Stimulated activated CD4-positive, alpha-beta T cell treated with anti-CD3 and anti-CD28 coated beads, Interleukin-1b, Interleukin-23, amount 100 ng/mL, for 1 hour (primary cell): ENCODE measurements at regions not wholly inside any gene's neighbourhood (a gene's known extent, or its start where the extent isn't known, plus 50 kb on each side); places are given as distances from the start of the nearest gene placed in this dataset.

Source experiments
- DNase-seq, 2 donors: peaks; one replicate each; pipeline ENCODE4 v3.0.0-alpha.2; 2020; ENCODE audit warnings: low read depth in 2 of 2

DNA sequence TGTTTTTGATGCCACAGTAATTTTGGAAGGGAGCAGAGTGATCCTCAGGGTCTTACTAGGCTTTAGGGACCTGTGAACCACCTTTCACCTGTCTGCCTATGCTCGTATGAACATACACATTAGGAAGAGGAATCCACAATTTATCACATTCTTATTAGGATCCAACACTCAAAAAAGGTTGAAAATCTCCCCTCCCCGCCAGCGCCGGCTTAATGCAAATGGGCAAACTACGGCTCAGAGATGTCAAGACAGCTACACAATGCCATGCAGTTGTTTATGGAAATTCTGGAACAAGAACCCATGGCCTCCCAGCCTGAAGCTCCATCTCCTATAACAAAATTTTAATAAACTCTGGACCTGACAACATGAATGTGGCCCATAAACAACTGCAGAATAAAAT is 375.9 kb upstream of the ACVR2A start:
- DNase-seq = no peak

GRCh38 chr2:147468349-147468748 is 376.5 kb upstream of the ACVR2A start:
- DNase-seq = no peak

DNA sequence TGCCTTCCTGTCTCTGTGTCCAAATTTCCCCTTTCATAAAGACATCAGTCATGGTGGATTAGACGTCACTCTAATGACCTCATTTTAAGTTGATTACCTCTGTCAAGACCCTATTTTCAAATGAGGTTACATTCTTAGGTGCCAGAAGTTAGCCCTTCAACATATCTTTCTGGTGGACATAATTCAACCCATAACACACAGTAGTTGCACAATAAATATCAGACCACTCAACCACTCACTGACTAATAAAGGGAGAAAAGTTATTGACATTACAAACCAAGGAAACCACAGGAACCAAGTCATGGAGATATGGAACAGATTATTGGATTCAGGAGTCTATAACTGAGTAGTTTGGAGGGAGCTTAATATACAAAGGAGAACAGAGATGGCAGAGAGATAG is 377.4 kb upstream of the ACVR2A start:
- DNase-seq = no peak

GRCh38 chr2:147464737-147465357 is 380.0 kb upstream of the ACVR2A start:
- DNase-seq = no peak

DNA sequence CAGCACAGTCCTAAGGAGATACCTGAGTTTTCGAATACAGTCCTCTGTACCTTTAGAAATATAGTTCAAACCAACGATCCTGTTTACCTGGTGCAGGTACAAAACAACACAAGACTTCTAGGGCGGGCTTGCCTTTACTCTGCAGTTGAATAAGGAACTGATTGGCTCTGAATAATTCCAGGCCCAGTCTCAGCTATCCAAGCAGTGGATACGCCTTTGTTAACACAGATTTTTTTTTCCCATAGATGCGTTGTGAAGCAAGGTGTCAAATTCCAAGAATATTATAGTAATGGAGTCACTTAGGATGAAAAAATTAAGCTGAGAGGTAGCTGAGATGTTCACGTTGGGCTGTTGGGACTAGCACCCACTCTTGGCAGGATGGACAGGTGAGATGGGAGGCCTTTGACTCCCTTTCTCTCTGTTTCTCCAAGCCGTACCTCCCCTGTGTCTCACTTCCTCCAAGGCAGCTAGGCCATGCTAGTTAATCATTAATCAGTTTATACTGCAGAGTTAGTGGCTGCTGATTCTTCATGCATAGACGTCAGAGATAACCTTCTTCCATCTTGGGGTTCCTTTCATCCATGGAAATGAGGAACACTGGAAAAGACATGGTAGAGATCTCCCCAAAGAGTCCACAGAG is 380.8 kb upstream of the ACVR2A start:
- no peak for DNase-seq

GRCh38 chr2:147460155-147460554 is 384.7 kb upstream of the ACVR2A start:
- DNase-seq = no peak

DNA sequence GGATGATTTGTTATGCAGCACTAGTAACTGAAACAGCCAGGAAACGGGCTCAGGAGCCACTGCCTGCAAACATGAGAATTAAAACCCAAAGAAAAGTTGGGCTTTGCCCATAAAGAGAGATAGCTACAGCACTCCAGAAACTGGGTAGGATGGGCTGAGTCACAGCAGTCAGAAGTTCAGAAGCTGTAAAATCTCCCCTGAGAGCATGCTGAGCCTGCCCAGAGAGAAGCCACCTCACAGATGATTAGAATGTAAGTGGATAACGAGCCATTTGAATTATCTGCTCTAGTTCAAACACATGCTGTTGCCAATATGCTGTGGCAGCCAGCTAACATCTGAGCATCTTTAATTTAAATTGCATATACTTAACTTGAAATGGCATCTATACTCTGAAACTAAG is 388.1 kb upstream of the ACVR2A start:
- no peak for DNase-seq

DNA sequence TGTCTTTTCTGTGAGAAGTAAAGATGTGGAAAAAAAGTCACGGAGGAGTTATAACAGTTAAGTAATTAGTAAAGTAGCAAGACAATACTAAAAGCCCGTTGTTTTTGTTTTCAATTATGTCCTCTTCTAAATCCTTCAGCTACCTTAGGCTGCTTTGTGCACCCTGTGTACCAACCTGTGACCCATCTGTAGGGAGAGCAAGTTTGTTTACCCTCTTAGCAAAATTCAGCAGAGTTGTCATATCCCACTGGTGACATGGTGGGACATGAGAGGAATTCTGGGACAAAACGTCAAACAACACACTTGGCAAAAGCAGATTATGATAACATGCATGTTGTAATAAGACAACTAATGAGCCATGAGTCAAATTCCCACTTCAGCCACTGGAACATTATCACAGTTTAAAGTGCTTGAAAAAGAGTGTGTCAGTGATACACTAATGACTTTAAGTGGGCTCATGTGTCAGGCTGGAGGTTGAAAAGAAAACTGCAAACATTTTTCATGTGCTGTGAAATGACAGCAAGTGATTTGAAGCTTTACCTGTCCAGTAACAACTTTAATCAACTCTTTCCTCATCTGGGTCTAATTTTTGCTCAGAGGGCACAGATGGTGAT is 392.8 kb upstream of the ACVR2A start:
- no peak for DNase-seq

GRCh38 chr2:147450661-147451510 is 393.9 kb upstream of the ACVR2A start:
- no peak for DNase-seq

DNA sequence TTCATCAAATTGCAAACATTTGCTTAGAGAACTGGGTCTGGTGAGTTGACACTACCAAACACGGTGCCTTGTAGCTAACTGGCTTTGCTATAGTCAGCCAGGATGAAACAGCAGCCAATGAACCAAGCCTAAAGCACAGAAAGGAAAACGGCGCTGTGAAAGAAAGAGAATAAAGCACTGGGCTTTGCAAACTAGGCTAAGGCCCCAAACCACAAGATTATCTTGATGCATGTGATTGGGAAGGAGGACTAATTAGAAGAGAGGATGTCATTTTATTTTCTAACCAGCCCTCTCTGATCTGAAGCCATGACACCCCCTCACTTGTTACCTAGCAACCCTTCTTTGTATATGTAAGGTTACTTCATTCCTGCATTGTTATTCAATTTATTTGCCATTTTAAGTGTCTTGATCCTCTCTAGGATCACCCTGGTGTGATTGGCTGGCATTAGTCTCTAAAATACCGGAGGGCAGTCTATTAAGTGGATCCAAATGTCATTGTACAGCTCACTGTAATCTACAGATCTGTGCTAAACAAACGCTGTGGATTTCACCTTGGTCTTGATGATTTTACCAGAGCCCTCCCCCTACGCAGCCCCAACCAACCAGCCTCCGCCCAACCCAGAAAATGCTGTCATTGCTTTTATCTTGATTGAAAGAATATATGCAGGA is 395.4 kb upstream of the ACVR2A start:
- no peak for DNase-seq

GRCh38 chr2:147442816-147443215 is 402.0 kb upstream of the ACVR2A start:
- DNase-seq = no peak

- no peak for DNase-seq
These were observed 403.6 kb upstream of the ACVR2A start for GRCh38 chr2:147441182-147441581.

DNA sequence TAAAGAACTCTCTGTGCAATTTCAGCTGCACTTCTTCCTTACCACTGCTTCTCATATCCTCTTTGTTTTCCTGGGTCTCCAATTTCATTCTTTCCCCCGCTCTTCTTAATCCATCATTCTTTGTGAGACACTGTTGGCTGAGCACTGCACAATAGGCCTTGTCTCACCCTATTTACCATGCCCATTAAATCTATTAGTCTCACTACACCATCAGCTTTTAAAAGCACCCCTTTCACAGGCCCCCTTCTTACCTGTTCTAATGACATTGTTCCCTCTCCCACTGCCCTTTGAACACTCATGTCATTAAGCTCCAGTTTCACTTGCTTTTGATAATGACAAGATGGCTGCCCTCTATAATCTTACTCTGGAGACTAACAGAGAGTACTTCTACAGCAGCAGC is 404.1 kb upstream of the ACVR2A start:
- DNase-seq = no peak

DNA sequence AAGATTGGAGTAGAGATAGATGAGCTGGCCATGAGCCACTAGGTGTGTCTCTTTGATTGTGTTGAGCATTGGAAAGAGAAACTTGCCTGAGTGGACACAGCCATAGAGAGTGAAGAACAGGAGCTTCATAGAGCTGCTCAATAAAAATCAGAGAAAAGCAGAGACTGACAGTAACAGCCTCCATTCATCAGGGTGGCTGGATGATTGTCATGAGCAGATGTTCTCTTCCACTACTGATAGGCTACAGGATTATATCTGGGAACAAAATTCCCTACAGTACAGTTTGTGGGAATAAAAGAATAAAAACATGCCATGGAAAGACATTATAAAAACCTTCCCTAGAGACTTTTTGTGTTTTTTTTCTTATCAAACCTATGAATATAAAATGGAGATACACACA is 404.8 kb upstream of the ACVR2A start:
- no peak for DNase-seq

DNA sequence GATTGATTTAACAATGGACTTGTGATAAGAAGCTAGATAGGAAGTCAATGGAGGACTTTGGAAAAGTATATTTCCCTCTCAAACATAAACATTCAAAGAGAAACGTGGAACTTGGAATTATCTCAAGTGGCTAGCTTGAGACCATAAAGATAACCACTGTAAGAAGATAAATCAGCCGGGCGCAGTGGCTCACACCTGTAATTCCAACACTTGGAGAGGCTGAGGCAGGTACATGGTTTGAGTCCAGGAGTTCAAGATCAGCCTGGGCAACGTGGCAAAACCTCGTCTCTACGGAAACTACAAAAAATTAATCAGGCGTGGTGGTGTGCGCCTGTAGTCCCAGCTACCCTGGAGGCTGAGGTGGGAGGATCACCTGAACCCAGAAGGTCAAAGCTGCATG is 405.9 kb upstream of the ACVR2A start:
- DNase-seq = no peak

DNA sequence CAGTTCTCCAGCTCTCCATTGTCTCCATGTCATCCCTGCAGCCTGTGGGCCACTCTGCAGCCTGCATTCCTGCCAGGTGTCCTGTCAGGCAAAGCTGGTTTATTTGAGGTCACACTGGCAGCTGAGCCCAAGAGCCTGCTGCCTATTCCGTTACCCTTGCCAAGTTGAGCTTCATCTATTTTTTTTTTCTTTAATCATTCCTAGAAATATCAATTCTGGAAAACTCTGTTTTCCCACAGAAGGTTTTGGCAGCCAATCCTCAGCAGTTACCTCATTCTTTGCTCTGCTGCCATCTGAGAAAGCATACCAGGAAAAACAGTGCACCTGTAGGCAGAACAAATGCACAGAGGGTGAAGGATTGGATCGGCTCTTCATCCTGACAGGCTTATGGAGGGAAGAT is 411.0 kb upstream of the ACVR2A start:
- DNase-seq = no peak

DNA sequence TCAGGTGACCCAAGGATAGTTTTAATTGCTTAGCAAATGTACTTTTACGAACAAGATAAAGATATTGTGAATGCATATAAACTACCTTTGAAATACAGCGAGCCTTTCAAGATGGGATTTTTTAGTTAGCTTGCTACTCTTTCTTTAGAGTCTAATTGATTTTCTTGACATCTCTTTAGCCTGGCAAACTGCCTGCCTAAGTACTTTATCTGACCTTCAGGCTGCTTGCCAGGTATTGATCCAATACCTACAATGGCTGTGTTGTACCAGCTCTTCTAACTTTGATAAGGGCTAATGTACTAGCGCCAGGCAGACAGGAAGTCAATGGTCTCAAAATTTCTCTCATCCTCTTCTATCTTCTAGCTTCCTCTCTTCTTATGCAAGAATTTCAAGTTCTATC is 414.4 kb upstream of the ACVR2A start:
- no peak for DNase-seq

GRCh38 chr2:147428120-147428747 is 416.6 kb upstream of the ACVR2A start:
- no peak for DNase-seq

DNA sequence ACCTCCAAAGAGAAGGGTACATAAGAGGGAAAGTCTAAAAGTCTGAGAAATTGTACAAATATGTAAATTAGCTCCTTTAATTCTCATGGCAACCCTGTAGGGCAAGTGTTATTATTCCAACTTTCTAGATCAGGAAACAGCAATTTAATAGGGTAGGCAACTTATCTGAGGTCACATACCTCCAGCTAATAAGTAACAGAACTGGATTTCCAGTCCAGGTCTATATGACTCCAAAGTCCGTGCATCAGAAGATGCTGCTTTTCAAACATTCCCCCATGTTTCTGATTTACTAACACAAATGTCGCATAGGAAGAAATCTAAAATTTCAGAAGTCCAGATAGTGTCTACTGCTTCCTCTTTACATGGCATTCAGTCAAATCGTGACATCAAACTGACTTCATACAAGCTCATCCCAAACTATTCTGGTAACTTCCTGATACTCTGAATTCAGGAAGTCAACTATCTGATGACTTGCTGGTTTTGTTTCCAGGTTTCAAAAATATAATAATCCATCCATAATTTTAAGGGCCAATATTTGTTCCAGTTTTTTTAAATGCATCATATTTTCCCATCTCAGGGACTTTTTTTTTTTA is 419.3 kb upstream of the ACVR2A start:
- DNase-seq = no peak

DNA sequence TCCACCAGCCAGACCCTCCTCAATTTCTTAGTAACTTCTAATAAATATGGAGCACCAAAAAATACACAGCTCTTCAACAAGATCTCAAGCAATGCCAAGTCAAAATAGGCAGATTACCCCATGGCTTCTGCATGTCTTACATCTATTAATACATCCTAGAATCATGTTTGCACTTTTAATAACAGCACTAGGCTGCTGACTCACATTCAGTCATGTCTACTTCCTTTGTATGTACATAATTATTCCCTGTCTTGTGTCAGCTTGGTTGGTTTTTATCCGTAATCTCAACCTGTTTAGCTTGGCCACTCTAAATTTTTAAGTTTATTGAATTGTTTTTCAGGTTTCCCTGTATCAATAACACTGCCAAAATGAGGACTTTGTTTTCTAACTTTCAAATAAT is 420.1 kb upstream of the ACVR2A start:
- no peak for DNase-seq
